GM13977 (cell line): ENCODE measurements at regions not wholly inside any gene's neighbourhood (a gene's known extent, or its start where the extent isn't known, plus 50 kb on each side); places are given as distances from the start of the nearest gene placed in this dataset.

Source experiments
- DNase-seq: peaks from one replicate; pipeline ENCODE4 v3.0.0; 2012; ENCODE audit warnings: low spot score
- in situ Hi-C: fragments of 300-500 bp; cut with MboI; formaldehyde crosslinking; loops from one replicate; pipeline ENCODE4 v1.12.0; 2022; ENCODE audit warnings: low sequenced_read_pairs, low pct_unique_long_range_greater_than_20kb, mixed read lengths, inconsistent platforms; ENCODE audit not compliant: unreplicated experiment
- TF ChIP-seq, protein P1 (sequence below): IDR thresholded peaks from 2 replicates; pipeline ENCODE4 v1.5.1; 2012; ENCODE audit warnings: mild to moderate bottlenecking, control low read depth; ENCODE audit not compliant: insufficient read depth; ENCODE audit errors: extremely low read depth, missing control alignments

DNA sequence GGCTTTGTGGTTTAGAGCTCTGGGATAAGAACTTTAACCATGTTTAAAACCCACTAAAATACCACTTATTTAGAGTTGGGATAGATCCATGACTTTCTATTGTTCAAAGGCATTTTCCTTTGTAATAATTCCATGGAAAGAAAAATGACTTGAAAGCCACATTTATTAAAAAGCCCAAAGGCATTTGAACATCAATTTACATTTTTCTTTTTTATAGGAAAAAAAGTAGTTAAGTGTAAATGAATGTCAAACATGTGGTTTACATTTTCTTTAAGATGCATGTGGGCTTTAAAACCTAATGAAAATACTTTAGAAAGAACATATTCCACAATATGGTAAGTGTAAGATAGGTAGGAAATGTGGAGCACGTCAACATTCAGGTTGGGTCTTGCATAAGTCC, 443.2 kb downstream of the TOX3 start:
- TF ChIP-seq, protein P1, sequence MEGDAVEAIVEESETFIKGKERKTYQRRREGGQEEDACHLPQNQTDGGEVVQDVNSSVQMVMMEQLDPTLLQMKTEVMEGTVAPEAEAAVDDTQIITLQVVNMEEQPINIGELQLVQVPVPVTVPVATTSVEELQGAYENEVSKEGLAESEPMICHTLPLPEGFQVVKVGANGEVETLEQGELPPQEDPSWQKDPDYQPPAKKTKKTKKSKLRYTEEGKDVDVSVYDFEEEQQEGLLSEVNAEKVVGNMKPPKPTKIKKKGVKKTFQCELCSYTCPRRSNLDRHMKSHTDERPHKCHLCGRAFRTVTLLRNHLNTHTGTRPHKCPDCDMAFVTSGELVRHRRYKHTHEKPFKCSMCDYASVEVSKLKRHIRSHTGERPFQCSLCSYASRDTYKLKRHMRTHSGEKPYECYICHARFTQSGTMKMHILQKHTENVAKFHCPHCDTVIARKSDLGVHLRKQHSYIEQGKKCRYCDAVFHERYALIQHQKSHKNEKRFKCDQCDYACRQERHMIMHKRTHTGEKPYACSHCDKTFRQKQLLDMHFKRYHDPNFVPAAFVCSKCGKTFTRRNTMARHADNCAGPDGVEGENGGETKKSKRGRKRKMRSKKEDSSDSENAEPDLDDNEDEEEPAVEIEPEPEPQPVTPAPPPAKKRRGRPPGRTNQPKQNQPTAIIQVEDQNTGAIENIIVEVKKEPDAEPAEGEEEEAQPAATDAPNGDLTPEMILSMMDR, result no peak
- in situ Hi-C loops, result no loop called here

DNA sequence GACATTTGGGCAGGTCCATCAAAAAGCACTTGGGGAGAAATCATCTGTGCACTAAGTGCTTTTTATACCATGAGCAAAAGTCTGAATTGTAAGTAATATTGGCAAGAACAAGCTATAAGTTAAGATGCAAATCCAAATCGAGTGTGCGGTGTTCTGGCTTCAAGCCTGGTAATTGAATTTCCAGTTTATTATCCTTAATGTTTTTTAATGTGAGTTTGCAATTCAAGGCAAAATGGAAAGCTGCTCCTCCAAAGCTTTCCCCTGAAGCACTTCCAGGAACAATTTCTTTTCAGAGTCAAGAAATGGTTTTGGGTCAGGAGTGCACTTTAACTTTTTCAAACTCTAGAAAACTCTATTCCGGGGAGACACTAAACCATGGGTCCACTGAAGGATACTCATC, 445.7 kb downstream of the TOX3 start:
- TF ChIP-seq, protein P1, result no peak
- in situ Hi-C loops, result no loop called here
- no peak for DNase-seq

More for the DNA sequence above, 443.2 kb downstream of the TOX3 start:
- no peak for DNase-seq

- in situ Hi-C loops, result no loop called here
- TF ChIP-seq, protein P1, result no peak
- no peak for DNase-seq
These were observed 447.6 kb downstream of the TOX3 start for GRCh38 chr16:52099382-52099781.

DNA sequence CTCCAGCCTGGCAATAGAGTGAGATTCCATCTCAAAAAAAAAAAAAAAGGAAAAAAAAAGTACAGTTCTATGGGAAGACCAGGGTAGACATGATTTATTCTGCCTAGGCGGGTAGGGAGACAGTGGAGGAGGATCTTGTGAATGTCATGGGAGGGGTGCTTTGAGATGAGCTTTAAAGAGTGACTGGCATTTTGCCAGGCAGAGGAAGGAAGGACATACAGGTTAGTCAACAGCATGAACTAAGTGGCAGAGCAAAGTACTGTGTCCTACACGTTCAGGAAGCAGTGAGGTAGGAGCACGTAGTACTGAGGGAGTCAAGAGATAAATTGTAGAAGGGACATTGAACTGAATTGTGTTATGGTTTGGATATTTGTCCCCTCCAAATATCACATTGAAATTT, 451.5 kb downstream of the TOX3 start:
- DNase-seq, result no peak
- TF ChIP-seq, protein P1, result no peak
- in situ Hi-C loops, result no loop called here

DNA sequence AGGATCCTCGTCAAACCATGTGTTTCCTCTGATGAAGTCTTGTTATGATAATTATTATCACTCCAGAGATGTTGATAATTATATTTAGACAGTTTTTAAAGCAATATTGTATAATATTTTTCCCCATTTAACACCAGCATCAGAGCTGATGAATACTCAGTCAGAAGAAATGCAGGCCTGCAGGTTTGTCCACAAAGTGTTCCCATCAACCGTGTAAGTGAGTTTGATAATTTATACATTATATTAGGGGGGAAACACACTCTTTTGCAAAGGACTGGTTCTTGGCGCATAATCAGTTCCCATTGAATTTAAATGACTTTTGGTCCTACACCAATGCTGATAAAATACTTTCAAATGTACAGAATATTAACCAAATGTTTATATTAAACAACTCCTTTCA, 454.8 kb downstream of the TOX3 start:
- TF ChIP-seq, protein P1, result no peak
- in situ Hi-C loops, result no loop called here
- DNase-seq, result no peak

- TF ChIP-seq, protein P1, result no peak
- no peak for DNase-seq
- in situ Hi-C loops, result no loop called here
These were observed 456.9 kb downstream of the TOX3 start for GRCh38 chr16:52090080-52090479.

DNA sequence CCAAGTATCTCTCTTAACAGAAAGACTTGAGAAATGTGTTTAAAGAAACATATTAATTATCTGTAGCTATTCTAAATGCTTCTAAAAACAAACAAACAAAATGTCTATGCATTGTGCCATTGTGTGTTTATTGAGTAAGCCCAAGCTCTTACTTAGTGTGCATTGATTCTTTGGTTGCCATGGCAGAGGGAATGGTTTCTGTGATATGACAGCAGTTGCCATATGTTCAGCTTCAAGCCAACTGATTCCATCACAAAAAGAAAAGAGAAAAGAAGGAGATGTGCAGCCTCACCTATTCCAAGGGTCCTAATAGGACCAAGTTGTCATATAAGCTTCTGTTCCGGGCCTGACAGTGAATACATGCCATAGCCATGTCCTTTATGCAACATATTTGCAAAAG, 457.5 kb downstream of the TOX3 start:
- in situ Hi-C loops, result no loop called here
- no peak for DNase-seq
- TF ChIP-seq, protein P1, result no peak
